Sigmoid colon (tissue), 6 donors: ENCODE measurements at regions not wholly inside any gene's neighbourhood (a gene's known extent, or its start where the extent isn't known, plus 50 kb on each side); places are given as distances from the start of the nearest gene placed in this dataset.
"Not testable (repeated sequence)": the region's sequence is repeated elsewhere in the genome, so short reads cannot be mapped to it uniquely, and the experiment has no call there.

Source experiments
- DNase-seq: peaks from one replicate; pipeline ENCODE4 v3.0.0-alpha.2; 2019
- H3K27ac ChIP-seq, 4 donors: fragments of 200-600 bp; sonication (generic); one replicate each; pipeline ENCODE4 v1.5.1; 2016 to 2019; ENCODE audit warnings: mild to moderate bottlenecking in 1 of 4
- H3K27me3 ChIP-seq, 3 donors: fragments of 200-600 bp; sonication (generic); one replicate each; pipeline ENCODE4 v1.5.1; 2019; ENCODE audit warnings: mild to moderate bottlenecking in 1 of 3
- H3K36me3 ChIP-seq, 4 donors: fragments of 200-600 bp; sonication (generic); one replicate each; pipeline ENCODE4 v1.5.1; 2016 to 2019
- H3K4me1 ChIP-seq, 4 donors: fragments of 200-600 bp; sonication (generic); one replicate each; pipeline ENCODE4 v1.5.1; 2017 to 2019
- H3K4me3 ChIP-seq, 4 donors: fragments of 200-600 bp; sonication (generic); one replicate each; pipeline ENCODE4 v1.5.1; 2017 to 2019; ENCODE audit warnings: mild to moderate bottlenecking in 2 of 4, moderate library complexity in 1 of 4
- H3K9me3 ChIP-seq, 4 donors: fragments of 200-600 bp in 3 of 4; sonication (generic) in 3 of 4; one replicate each; pipeline versions ENCODE4 v1.5.1 to v1.6.1; 2013 to 2019
- EP300 ChIP-seq, 4 donors: sonication (generic); formaldehyde crosslinking; IDR thresholded peaks; one replicate each; pipeline ENCODE4 v1.6.1; 2017; ENCODE audit warnings: antibody characterized with exemption in 4 of 4
- POLR2A ChIP-seq, 2 donors: fragments of 450-650 bp; IDR thresholded peaks; one replicate each; pipeline ENCODE4 v1.6.1; 2016; ENCODE audit warnings: antibody characterized with exemption in 2 of 2, mild to moderate bottlenecking in 2 of 2, moderate library complexity in 2 of 2
- POLR2AphosphoS5 ChIP-seq, 4 donors: sonication (generic); formaldehyde crosslinking; IDR thresholded peaks; one replicate each; pipeline ENCODE4 v1.6.1; 2017; ENCODE audit warnings: antibody characterized with exemption in 4 of 4
- WGBS, 2 donors: extraction: QIAGEN DNeasy Blood & Tissue Kit; methylation state at CpG; one replicate each; pipeline ENCODE4 v1.1.7; 2013; 5-methylcytosine and 5-hydroxymethylcytosine counted together
- intact Hi-C: fragments of 100-400 bp; cut with DNase I; formaldehyde crosslinking; loops from one replicate; pipeline ENCODE4 v1.15.1; 2023
- TF ChIP-seq, protein P1 (sequence below), 4 experiments: fragments of 450-650 bp in 3 of 4; fragments of 200-600 bp in 1 of 4; IDR thresholded peaks; one replicate each; pipeline ENCODE4 v1.5.1; 2016 to 2019; ENCODE audit warnings: antibody characterized with exemption in 4 of 4, mild to moderate bottlenecking in 3 of 4, moderate library complexity in 2 of 4
- donor health status: healthy with polysubstance abuse.
- donor health status: healthy.

DNA sequence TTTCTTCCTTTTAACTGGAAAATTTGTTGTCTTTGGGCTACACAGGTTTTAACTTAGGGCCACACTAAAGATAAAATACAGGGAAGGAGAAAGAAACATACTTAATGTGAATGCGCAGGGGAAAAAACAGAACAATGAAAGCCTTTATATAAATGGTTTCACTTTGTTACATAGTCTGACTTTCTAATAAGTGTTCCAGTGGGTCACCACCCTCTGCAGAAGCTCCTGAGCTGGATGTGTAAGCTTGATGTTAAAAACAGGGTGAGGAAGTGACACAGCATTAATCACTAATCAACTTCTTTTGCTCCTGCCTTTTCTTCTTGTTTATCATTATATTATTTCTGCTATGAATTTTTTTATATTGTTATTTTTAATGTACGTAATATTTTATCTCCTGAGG lies 445.6 kb upstream of the CA10 start:
- no peak overlapping the region for H3K4me3 ChIP-seq
- no peak overlapping the region for H3K27ac ChIP-seq
- TF ChIP-seq POLR2A (IDR thresholded peaks at IDR 0.05), result no peak
- no peak for TF ChIP-seq POLR2AphosphoS5 (IDR thresholded peaks at IDR 0.05)
- TF ChIP-seq, protein P1, sequence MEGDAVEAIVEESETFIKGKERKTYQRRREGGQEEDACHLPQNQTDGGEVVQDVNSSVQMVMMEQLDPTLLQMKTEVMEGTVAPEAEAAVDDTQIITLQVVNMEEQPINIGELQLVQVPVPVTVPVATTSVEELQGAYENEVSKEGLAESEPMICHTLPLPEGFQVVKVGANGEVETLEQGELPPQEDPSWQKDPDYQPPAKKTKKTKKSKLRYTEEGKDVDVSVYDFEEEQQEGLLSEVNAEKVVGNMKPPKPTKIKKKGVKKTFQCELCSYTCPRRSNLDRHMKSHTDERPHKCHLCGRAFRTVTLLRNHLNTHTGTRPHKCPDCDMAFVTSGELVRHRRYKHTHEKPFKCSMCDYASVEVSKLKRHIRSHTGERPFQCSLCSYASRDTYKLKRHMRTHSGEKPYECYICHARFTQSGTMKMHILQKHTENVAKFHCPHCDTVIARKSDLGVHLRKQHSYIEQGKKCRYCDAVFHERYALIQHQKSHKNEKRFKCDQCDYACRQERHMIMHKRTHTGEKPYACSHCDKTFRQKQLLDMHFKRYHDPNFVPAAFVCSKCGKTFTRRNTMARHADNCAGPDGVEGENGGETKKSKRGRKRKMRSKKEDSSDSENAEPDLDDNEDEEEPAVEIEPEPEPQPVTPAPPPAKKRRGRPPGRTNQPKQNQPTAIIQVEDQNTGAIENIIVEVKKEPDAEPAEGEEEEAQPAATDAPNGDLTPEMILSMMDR (IDR thresholded peaks at IDR 0.05), result no peak
- no peak for TF ChIP-seq EP300 (IDR thresholded peaks at IDR 0.05)
- no peaks in the 10 kb centered on the region for H3K9me3 ChIP-seq
- intact Hi-C loops, result no loop called here
- H3K27me3 ChIP-seq, result no peaks in the 10 kb centered on the region
- no peak for DNase-seq
- WGBS, 2 donors, result 45 to 86% methylated on average over 2 of the region's 2 CpGs
- H3K36me3 ChIP-seq, result no peaks in the 10 kb centered on the region
- no peaks in the 10 kb centered on the region for H3K4me1 ChIP-seq

- H3K4me1 ChIP-seq, intact Hi-C loops, H3K27ac ChIP-seq, H3K27me3 ChIP-seq, H3K4me3 ChIP-seq, H3K9me3 ChIP-seq, DNase-seq, H3K36me3 ChIP-seq: not testable (repeated sequence)
- 34 to 68% methylated on average over 11 of the region's 11 CpGs for WGBS, 2 donors
Observed at GRCh38 chr17:52597452-52598215, 439.1 kb upstream of the CA10 start.

GRCh38 chr17:52594516-52594915 lies 436.0 kb upstream of the CA10 start:
- WGBS, 2 donors, result 91 to 96% methylated on average over 2 of the region's 2 CpGs
- no peaks in the 10 kb centered on the region for H3K36me3 ChIP-seq
- H3K4me1 ChIP-seq, result no peaks in the 10 kb centered on the region
- no peak overlapping the region for H3K27ac ChIP-seq
- no peaks in the 10 kb centered on the region for H3K27me3 ChIP-seq
- intact Hi-C loops, result no loop called here
- H3K9me3 ChIP-seq, result peaks cover 0 to 2% (median 0%) of the 10 kb centered on the region in 4 donors
- no peak for DNase-seq
- TF ChIP-seq EP300 (IDR thresholded peaks at IDR 0.05) (no peak), POLR2AphosphoS5 (IDR thresholded peaks at IDR 0.05) (no peak), POLR2A (IDR thresholded peaks at IDR 0.05) (no peak)
- TF ChIP-seq, protein P1 (IDR thresholded peaks at IDR 0.05), result no peak
- H3K4me3 ChIP-seq, result no peak overlapping the region

- 69 to 72% methylated on average over 1 of the region's 1 CpG for WGBS, 2 donors
- Histone ChIP-seq H3K27ac (no peak overlapping the region), H3K4me3 (no peak overlapping the region), H3K4me1 (no peaks in the 10 kb centered on the region), H3K36me3 (no peaks in the 10 kb centered on the region), H3K27me3 (no peaks in the 10 kb centered on the region), H3K9me3 (peaks cover 0 to 4% (median 0%) of the 10 kb centered on the region in 4 donors)
- intact Hi-C loops, result no loop called here
- TF ChIP-seq POLR2A (IDR thresholded peaks at IDR 0.05), result no peak
- DNase-seq, result no peak
Observed at GRCh38 chr17:52546990-52547389, 388.5 kb upstream of the CA10 start.

- intact Hi-C loops, result no loop called here
- Histone ChIP-seq H3K4me1 (no peaks in the 10 kb centered on the region), H3K27me3 (no peaks in the 10 kb centered on the region), H3K4me3 (no peak overlapping the region), H3K9me3 (peaks cover 0 to 4% (median 0%) of the 10 kb centered on the region in 4 donors), H3K27ac (no peak overlapping the region), H3K36me3 (no peaks in the 10 kb centered on the region)
- DNase-seq, result no peak
- TF ChIP-seq, protein P1 (IDR thresholded peaks at IDR 0.05), result no peak
- no peak for TF ChIP-seq POLR2A (IDR thresholded peaks at IDR 0.05)
- no peak for TF ChIP-seq POLR2AphosphoS5 (IDR thresholded peaks at IDR 0.05)
- no peak for TF ChIP-seq EP300 (IDR thresholded peaks at IDR 0.05)
- WGBS, 2 donors, result 48 to 70% methylated on average over 3 of the region's 3 CpGs
Observed at GRCh38 chr17:52546493-52546892, 388.0 kb upstream of the CA10 start.

GRCh38 chr17:52537421-52537820 lies 378.9 kb upstream of the CA10 start:
- H3K27me3 ChIP-seq, result no peaks in the 10 kb centered on the region
- H3K27ac ChIP-seq, result no peak overlapping the region
- no peak overlapping the region for H3K4me3 ChIP-seq
- TF ChIP-seq, protein P1 (IDR thresholded peaks at IDR 0.05), result no peak
- TF ChIP-seq EP300 (IDR thresholded peaks at IDR 0.05), result no peak
- TF ChIP-seq POLR2A (IDR thresholded peaks at IDR 0.05), result no peak
- no peak for TF ChIP-seq POLR2AphosphoS5 (IDR thresholded peaks at IDR 0.05)
- no peaks in the 10 kb centered on the region for H3K36me3 ChIP-seq
- DNase-seq, result no peak
- no peaks in the 10 kb centered on the region for H3K4me1 ChIP-seq
- intact Hi-C loops, result no loop called here
- WGBS, 2 donors, result 77% methylated on average over 1 of the region's 1 CpG
- no peaks in the 10 kb centered on the region for H3K9me3 ChIP-seq
